Hepatocyte (in vitro differentiated cells): ENCODE measurements at regions not wholly inside any gene's neighbourhood (a gene's known extent, or its start where the extent isn't known, plus 50 kb on each side); places are given as distances from the start of the nearest gene placed in this dataset.
A peak's percentile ranks its signal among the peaks of the same experiment; 100 is the strongest.

Experiments
- DNase-seq: peaks from one replicate; pipeline ENCODE4 v3.0.0-alpha.2; 2016; ENCODE audit warnings: low spot score
- H2AFZ ChIP-seq: fragments of 200-600 bp; sonication (generic); 2 replicates; pipeline ENCODE4 v1.6.0; 2016; ENCODE audit warnings: antibody characterized with exemption, mild to moderate bottlenecking
- H3K27ac ChIP-seq: fragments of 200-600 bp; sonication (generic); 2 replicates; pipeline ENCODE4 v1.5.1; 2016; ENCODE audit warnings: mild to moderate bottlenecking
- H3K27me3 ChIP-seq: fragments of 200-600 bp; sonication (generic); 2 replicates; pipeline ENCODE4 v1.6.1; 2016
- H3K36me3 ChIP-seq: fragments of 200-600 bp; sonication (generic); replicated peaks from 2 replicates; pipeline ENCODE4 v1.5.1; 2016; ENCODE audit warnings: low read depth; ENCODE audit not compliant: insufficient read depth
- H3K4me1 ChIP-seq: fragments of 200-600 bp; sonication (generic); 2 replicates; pipeline ENCODE4 v1.5.1; 2016; ENCODE audit warnings: mild to moderate bottlenecking, moderate library complexity; ENCODE audit not compliant: insufficient read depth
- H3K4me2 ChIP-seq: fragments of 200-600 bp; sonication (generic); 2 replicates; pipeline ENCODE4 v1.6.0; 2016
- H3K4me3 ChIP-seq: fragments of 200-600 bp; sonication (generic); 2 replicates; pipeline ENCODE4 v1.5.1; 2016; ENCODE audit warnings: mild to moderate bottlenecking
- H3K79me2 ChIP-seq: fragments of 200-600 bp; sonication (generic); 2 replicates; pipeline ENCODE4 v1.6.0; 2017; ENCODE audit warnings: mild to moderate bottlenecking
- H3K9me2 ChIP-seq: fragments of 200-600 bp; sonication (generic); replicated peaks from 2 replicates; pipeline ENCODE4 v1.6.0; 2017; ENCODE audit warnings: mild to moderate bottlenecking; ENCODE audit not compliant: insufficient read depth
- H3K9me3 ChIP-seq: fragments of 200-600 bp; sonication (generic); 2 replicates; pipeline ENCODE4 v1.5.1; 2016; ENCODE audit warnings: low read depth, mild to moderate bottlenecking
- H4K20me1 ChIP-seq: fragments of 200-600 bp; sonication (generic); 2 replicates; pipeline ENCODE4 v1.6.0; 2016; ENCODE audit warnings: mild to moderate bottlenecking; ENCODE audit not compliant: insufficient read depth, poor library complexity, severe bottlenecking
- CTCF ChIP-seq: fragments of 200-600 bp; sonication (generic); IDR thresholded peaks from 2 replicates; pipeline ENCODE4 v1.5.1; 2016; ENCODE audit warnings: antibody characterized with exemption, mild to moderate bottlenecking; ENCODE audit not compliant: poor library complexity
- EZH2 ChIP-seq: fragments of 200-600 bp; sonication (generic); IDR thresholded peaks from 2 replicates; pipeline ENCODE4 v1.6.1; 2016; ENCODE audit warnings: antibody characterized with exemption, mild to moderate bottlenecking, borderline replicate concordance
- EZH2phosphoT487 ChIP-seq: fragments of 200-600 bp; sonication (generic); IDR thresholded peaks from one replicate; pipeline ENCODE4 v1.6.1; 2018; ENCODE audit warnings: antibody characterized with exemption, mild to moderate bottlenecking, low read depth, moderate library complexity; ENCODE audit not compliant: unreplicated experiment, severe bottlenecking
- WGBS: methylation state at CpG from one replicate; pipeline ENCODE4 v1.1.6; 2016; ENCODE audit warnings: low lambda C conversion rate; ENCODE audit errors: missing lambda C conversion rate; 5-methylcytosine and 5-hydroxymethylcytosine counted together

- H3K79me2 ChIP-seq = no peaks in the 10 kb centered on the region
- no peaks in the 10 kb centered on the region for H3K9me2 ChIP-seq
- TF ChIP-seq EZH2 (no peak), CTCF (no peak), EZH2phosphoT487 (no peak)
- peak overlapping the region; percentile 52 for H3K4me2 ChIP-seq
- no peaks in the 10 kb centered on the region for H3K36me3 ChIP-seq
- DNase-seq = no peak
- H4K20me1 ChIP-seq = no peaks in the 10 kb centered on the region
- no peaks in the 10 kb centered on the region for H3K9me3 ChIP-seq
- H3K4me1 ChIP-seq = peaks cover 6% of the 10 kb centered on the region
- H3K27ac ChIP-seq = peak overlapping the region; percentile 86
- WGBS = 65% methylated on average over 4 of the region's 4 CpGs
- H2AFZ ChIP-seq = no peak overlapping the region
- no peaks in the 10 kb centered on the region for H3K27me3 ChIP-seq
- H3K4me3 ChIP-seq = no peak overlapping the region
Measured at GRCh38 chr2:568639-569235, 108.5 kb downstream of the TMEM18 start.

DNA sequence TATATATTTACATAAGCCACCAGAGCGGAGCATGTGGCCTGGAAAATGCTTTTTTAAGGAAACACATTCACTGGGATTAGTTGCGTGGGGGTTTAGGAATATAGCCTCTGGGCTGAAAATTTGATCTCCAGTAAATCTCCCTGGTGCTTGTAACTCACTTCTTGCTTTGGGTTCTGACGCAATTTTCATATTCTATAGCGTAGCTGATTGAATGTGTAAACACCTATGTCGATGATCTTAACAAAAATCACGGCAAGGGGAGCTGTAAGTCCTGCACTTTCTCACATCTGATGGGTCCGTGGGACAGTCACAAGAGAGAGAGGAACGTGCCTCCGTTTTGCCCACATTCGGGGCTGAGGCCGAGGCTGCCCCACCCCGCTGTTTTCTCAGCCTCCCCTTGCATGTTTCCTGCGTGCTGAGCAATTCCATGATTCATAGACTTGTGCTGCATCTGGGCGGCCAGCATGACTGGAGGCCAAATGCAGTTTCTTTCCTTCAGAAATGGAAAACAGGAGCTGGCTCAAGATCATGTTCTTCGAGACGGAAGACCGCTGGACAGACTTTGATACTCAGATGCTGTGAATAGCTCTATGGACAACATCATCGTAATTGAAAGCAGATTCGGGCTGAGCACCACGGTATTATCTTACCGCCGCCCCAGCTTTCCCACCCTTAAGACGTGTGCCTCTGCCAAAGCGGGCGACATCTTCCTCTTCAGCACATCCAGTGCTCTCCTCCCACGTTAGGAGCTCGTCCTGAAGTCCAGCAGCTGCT lies 109.2 kb downstream of the TMEM18 start:
- Histone ChIP-seq H2AFZ (no peak overlapping the region), H3K36me3 (no peaks in the 10 kb centered on the region), H3K79me2 (no peaks in the 10 kb centered on the region), H3K4me2 (peak overlapping the region; percentile 59), H3K9me2 (no peaks in the 10 kb centered on the region), H3K9me3 (no peaks in the 10 kb centered on the region), H3K27ac (peak overlapping the region; percentile 86), H4K20me1 (no peaks in the 10 kb centered on the region), H3K4me3 (no peak overlapping the region), H3K4me1 (peaks cover 6% of the 10 kb centered on the region), H3K27me3 (no peaks in the 10 kb centered on the region)
- DNase-seq = peak; percentile 55
- WGBS = 60% methylated on average over 27 of the region's 27 CpGs
- TF ChIP-seq EZH2phosphoT487 (no peak), CTCF (no peak), EZH2 (no peak)

GRCh38 chr2:567496-567864 lies 109.7 kb downstream of the TMEM18 start:
- peak overlapping the region; percentile 86 for H3K27ac ChIP-seq

More at GRCh38 chr2:567496-567864, 109.7 kb downstream of the TMEM18 start:
- H3K4me1 ChIP-seq = peaks cover 6% of the 10 kb centered on the region
- H4K20me1 ChIP-seq = no peaks in the 10 kb centered on the region
- H3K27me3 ChIP-seq = no peaks in the 10 kb centered on the region
- no peaks in the 10 kb centered on the region for H3K79me2 ChIP-seq
- WGBS = 67% methylated on average over 9 of the region's 9 CpGs
- H3K9me2 ChIP-seq = no peaks in the 10 kb centered on the region
- H3K36me3 ChIP-seq = no peaks in the 10 kb centered on the region
- no peak overlapping the region for H3K4me3 ChIP-seq
- DNase-seq = no peak
- no peaks in the 10 kb centered on the region for H3K9me3 ChIP-seq
- H3K4me2 ChIP-seq = peak overlapping the region; percentile 59
- no peak for TF ChIP-seq EZH2
- no peak for TF ChIP-seq CTCF
- no peak for TF ChIP-seq EZH2phosphoT487
- no peak overlapping the region for H2AFZ ChIP-seq
